ENCODE measurements at regions not wholly inside any gene's neighbourhood (a gene's known extent, or its start where the extent isn't known, plus 50 kb on each side); places are given as distances from the start of the nearest gene placed in this dataset.

- 0% methylated on average over 2 of the region's 18 CpGs for WGBS (ENCODE audit: insufficient coverage, low lambda C conversion rate)
- H3K9me3 ChIP-seq (ENCODE audit: control insufficient read depth, low read depth, low read length), result peaks cover 6% of the 10 kb centered on the region
- no peaks in the 10 kb centered on the region for H3K36me3 ChIP-seq (ENCODE audit: control insufficient read depth, insufficient read depth, low read length)
- H3K4me1 ChIP-seq (ENCODE audit: control insufficient read depth, insufficient read depth, low read length), result peaks cover 10% of the 10 kb centered on the region
- peak overlapping the region; percentile 98 for H3K4me3 ChIP-seq (ENCODE audit: low read length)
- peak overlapping the region; percentile 100 for H3K27ac ChIP-seq (ENCODE audit: low read length)
- no peaks in the 10 kb centered on the region for H3K27me3 ChIP-seq (ENCODE audit: control insufficient read depth, insufficient read depth, low read length)
- peak; percentile 70 to 89 for DNase-seq
These were observed 133.5 kb upstream of the KRAS start for GRCh38 chr12:25384038-25384892.

GRCh38 chr12:25382311-25383106 is 131.8 kb upstream of the KRAS start:
- Histone ChIP-seq H3K27ac (ENCODE audit: low read length) (no peak overlapping the region), H3K36me3 (ENCODE audit: control insufficient read depth, insufficient read depth, low read length) (no peaks in the 10 kb centered on the region), H3K4me1 (ENCODE audit: control insufficient read depth, insufficient read depth, low read length) (peaks cover 10% of the 10 kb centered on the region), H3K4me3 (ENCODE audit: low read length) (no peak overlapping the region), H3K9me3 (ENCODE audit: control insufficient read depth, low read depth, low read length) (peaks cover 6% of the 10 kb centered on the region), H3K27me3 (ENCODE audit: control insufficient read depth, insufficient read depth, low read length) (no peaks in the 10 kb centered on the region)
- WGBS (ENCODE audit: insufficient coverage, low lambda C conversion rate), result 100% methylated on average over 1 of the region's 7 CpGs
- no peak for DNase-seq

GRCh38 chr12:25377469-25378177 is 126.9 kb upstream of the KRAS start:
- no peaks in the 10 kb centered on the region for H3K36me3 ChIP-seq (ENCODE audit: control insufficient read depth, insufficient read depth, low read length)
- WGBS (ENCODE audit: insufficient coverage, low lambda C conversion rate), result 75% methylated on average over 2 of the region's 5 CpGs
- H3K27ac ChIP-seq (ENCODE audit: low read length), result no peak overlapping the region
- H3K9me3 ChIP-seq (ENCODE audit: control insufficient read depth, low read depth, low read length), result no peaks in the 10 kb centered on the region
- H3K4me1 ChIP-seq (ENCODE audit: control insufficient read depth, insufficient read depth, low read length), result no peaks in the 10 kb centered on the region
- DNase-seq, result no peak
- no peaks in the 10 kb centered on the region for H3K27me3 ChIP-seq (ENCODE audit: control insufficient read depth, insufficient read depth, low read length)
- no peak overlapping the region for H3K4me3 ChIP-seq (ENCODE audit: low read length)

- no peaks in the 10 kb centered on the region for H3K27me3 ChIP-seq (ENCODE audit: control insufficient read depth, insufficient read depth, low read length)
- WGBS (ENCODE audit: insufficient coverage, low lambda C conversion rate), result no CpG with 5 or more reads among the region's 4 CpGs
- no peak for DNase-seq
- no peaks in the 10 kb centered on the region for H3K36me3 ChIP-seq (ENCODE audit: control insufficient read depth, insufficient read depth, low read length)
- H3K9me3 ChIP-seq (ENCODE audit: control insufficient read depth, low read depth, low read length), result no peaks in the 10 kb centered on the region
- H3K4me1 ChIP-seq (ENCODE audit: control insufficient read depth, insufficient read depth, low read length), result no peaks in the 10 kb centered on the region
- H3K4me3 ChIP-seq (ENCODE audit: low read length), result no peak overlapping the region
- H3K27ac ChIP-seq (ENCODE audit: low read length), result no peak overlapping the region
These were observed 126.3 kb upstream of the KRAS start for GRCh38 chr12:25376985-25377384.

- no CpG with 5 or more reads among the region's 1 CpG for WGBS (ENCODE audit: insufficient coverage, low lambda C conversion rate)
- H3K4me3 ChIP-seq (ENCODE audit: low read length), result no peak overlapping the region
- no peak overlapping the region for H3K27ac ChIP-seq (ENCODE audit: low read length)
- DNase-seq, result no peak
- H3K9me3 ChIP-seq (ENCODE audit: control insufficient read depth, low read depth, low read length), result no peaks in the 10 kb centered on the region
- H3K36me3 ChIP-seq (ENCODE audit: control insufficient read depth, insufficient read depth, low read length), result no peaks in the 10 kb centered on the region
- H3K27me3 ChIP-seq (ENCODE audit: control insufficient read depth, insufficient read depth, low read length), result no peaks in the 10 kb centered on the region
- no peaks in the 10 kb centered on the region for H3K4me1 ChIP-seq (ENCODE audit: control insufficient read depth, insufficient read depth, low read length)
These were observed 125.7 kb upstream of the KRAS start for GRCh38 chr12:25376407-25376806.

- Histone ChIP-seq H3K27me3 (ENCODE audit: control insufficient read depth, insufficient read depth, low read length) (no peaks in the 10 kb centered on the region), H3K4me1 (ENCODE audit: control insufficient read depth, insufficient read depth, low read length) (no peaks in the 10 kb centered on the region), H3K27ac (ENCODE audit: low read length) (no peak overlapping the region), H3K36me3 (ENCODE audit: control insufficient read depth, insufficient read depth, low read length) (no peaks in the 10 kb centered on the region), H3K4me3 (ENCODE audit: low read length) (no peak overlapping the region), H3K9me3 (ENCODE audit: control insufficient read depth, low read depth, low read length) (peaks cover 4% of the 10 kb centered on the region)
- DNase-seq, result no peak
- 100% methylated on average over 1 of the region's 4 CpGs for WGBS (ENCODE audit: insufficient coverage, low lambda C conversion rate)
These were observed 122.5 kb upstream of the KRAS start for GRCh38 chr12:25372969-25373817.

- Histone ChIP-seq H3K36me3 (ENCODE audit: control insufficient read depth, insufficient read depth, low read length) (no peaks in the 10 kb centered on the region), H3K4me1 (ENCODE audit: control insufficient read depth, insufficient read depth, low read length) (no peaks in the 10 kb centered on the region), H3K27ac (ENCODE audit: low read length) (no peak overlapping the region), H3K9me3 (ENCODE audit: control insufficient read depth, low read depth, low read length) (peaks cover 4% of the 10 kb centered on the region), H3K27me3 (ENCODE audit: control insufficient read depth, insufficient read depth, low read length) (no peaks in the 10 kb centered on the region), H3K4me3 (ENCODE audit: low read length) (no peak overlapping the region)
- no peak for DNase-seq
These were observed 121.3 kb upstream of the KRAS start for GRCh38 chr12:25372002-25372401.

- Histone ChIP-seq H3K27ac (ENCODE audit: low read length) (no peak overlapping the region), H3K27me3 (ENCODE audit: control insufficient read depth, insufficient read depth, low read length) (no peaks in the 10 kb centered on the region), H3K36me3 (ENCODE audit: control insufficient read depth, insufficient read depth, low read length) (no peaks in the 10 kb centered on the region), H3K4me3 (ENCODE audit: low read length) (no peak overlapping the region), H3K4me1 (ENCODE audit: control insufficient read depth, insufficient read depth, low read length) (no peaks in the 10 kb centered on the region), H3K9me3 (ENCODE audit: control insufficient read depth, low read depth, low read length) (peaks cover 4% of the 10 kb centered on the region)
- no peak for DNase-seq
These were observed 117.8 kb upstream of the KRAS start for GRCh38 chr12:25368557-25368956.

- H3K4me1 ChIP-seq (ENCODE audit: control insufficient read depth, insufficient read depth, low read length), result no peaks in the 10 kb centered on the region
- H3K9me3 ChIP-seq (ENCODE audit: control insufficient read depth, low read depth, low read length), result peaks cover 4% of the 10 kb centered on the region
- no peak overlapping the region for H3K4me3 ChIP-seq (ENCODE audit: low read length)
- WGBS (ENCODE audit: insufficient coverage, low lambda C conversion rate), result no CpG with 5 or more reads among the region's 3 CpGs
- no peaks in the 10 kb centered on the region for H3K27me3 ChIP-seq (ENCODE audit: control insufficient read depth, insufficient read depth, low read length)
- no peak for DNase-seq
- H3K36me3 ChIP-seq (ENCODE audit: control insufficient read depth, insufficient read depth, low read length), result no peaks in the 10 kb centered on the region
- no peak overlapping the region for H3K27ac ChIP-seq (ENCODE audit: low read length)
These were observed 115.4 kb upstream of the KRAS start for GRCh38 chr12:25366122-25366521.

GRCh38 chr12:25365340-25365730 is 114.6 kb upstream of the KRAS start:
- no peak for DNase-seq
- no CpG with 5 or more reads among the region's 3 CpGs for WGBS (ENCODE audit: insufficient coverage, low lambda C conversion rate)
- H3K9me3 ChIP-seq (ENCODE audit: control insufficient read depth, low read depth, low read length), result peaks cover 4% of the 10 kb centered on the region
- no peaks in the 10 kb centered on the region for H3K27me3 ChIP-seq (ENCODE audit: control insufficient read depth, insufficient read depth, low read length)
- H3K4me1 ChIP-seq (ENCODE audit: control insufficient read depth, insufficient read depth, low read length), result no peaks in the 10 kb centered on the region
- H3K36me3 ChIP-seq (ENCODE audit: control insufficient read depth, insufficient read depth, low read length), result no peaks in the 10 kb centered on the region
- no peak overlapping the region for H3K4me3 ChIP-seq (ENCODE audit: low read length)
- no peak overlapping the region for H3K27ac ChIP-seq (ENCODE audit: low read length)
